RCC 7860 (cell line): ENCODE measurements at regions not wholly inside any gene's neighbourhood (a gene's known extent, or its start where the extent isn't known, plus 50 kb on each side); places are given as distances from the start of the nearest gene placed in this dataset.

Source experiments
- DNase-seq: peaks from one replicate; pipeline ENCODE4 v3.0.0-alpha.2; 2015; ENCODE audit warnings: low spot score
- FAIRE-seq: peaks from 2 replicates; lab custom pipeline; 2012; peaks lifted over from hg19 to GRCh38; lab: Jason Lieb, UNC

DNA sequence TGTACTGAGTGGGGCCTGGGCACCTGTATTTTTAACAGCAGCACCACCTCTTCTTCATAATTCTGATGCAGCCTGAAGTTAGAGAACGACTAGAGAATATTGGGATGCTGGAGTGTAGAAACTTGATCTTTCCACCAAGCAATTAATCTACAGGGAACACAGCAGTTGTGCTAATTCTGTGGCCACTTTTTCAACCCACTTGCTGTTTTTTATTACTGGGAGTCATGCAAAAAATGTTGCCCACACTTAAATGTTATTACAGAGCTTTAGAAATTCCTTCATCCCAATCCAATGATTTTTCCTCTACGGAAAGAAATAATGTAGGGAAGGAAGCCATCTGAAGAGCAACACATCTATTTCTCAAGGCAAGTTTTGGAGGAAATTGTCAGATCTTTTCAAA is 190.9 kb upstream of the TUT7 start:
- DNase-seq (no peak), FAIRE-seq (no peak)

DNA sequence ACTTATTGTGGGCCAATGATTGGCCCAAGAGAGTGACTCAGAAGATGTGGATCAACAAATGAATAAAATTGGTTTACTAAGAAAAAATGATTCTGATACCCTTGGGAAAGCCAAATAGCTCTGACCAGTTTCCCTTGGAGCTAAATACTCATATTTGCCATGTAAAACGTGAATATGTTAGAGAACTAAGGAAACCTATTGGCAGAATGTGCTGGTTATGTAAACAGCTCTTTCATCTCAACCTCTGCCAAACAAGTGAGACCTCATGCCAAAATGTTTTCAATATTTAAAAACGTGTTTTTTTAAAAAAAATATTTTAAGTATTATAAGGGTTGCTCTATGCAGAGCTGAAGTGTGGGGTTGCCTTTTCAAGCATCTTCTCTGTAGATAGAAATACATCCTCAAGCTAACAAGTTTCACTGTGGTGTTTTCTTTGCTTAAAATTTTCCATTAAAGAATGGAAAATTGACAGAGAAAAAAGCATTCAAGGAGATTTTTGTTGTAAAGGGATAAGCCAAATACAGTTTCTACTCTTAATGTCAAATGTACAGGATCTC is 186.9 kb upstream of the TUT7 start:
- no peak for FAIRE-seq
- DNase-seq, result no peak

DNA sequence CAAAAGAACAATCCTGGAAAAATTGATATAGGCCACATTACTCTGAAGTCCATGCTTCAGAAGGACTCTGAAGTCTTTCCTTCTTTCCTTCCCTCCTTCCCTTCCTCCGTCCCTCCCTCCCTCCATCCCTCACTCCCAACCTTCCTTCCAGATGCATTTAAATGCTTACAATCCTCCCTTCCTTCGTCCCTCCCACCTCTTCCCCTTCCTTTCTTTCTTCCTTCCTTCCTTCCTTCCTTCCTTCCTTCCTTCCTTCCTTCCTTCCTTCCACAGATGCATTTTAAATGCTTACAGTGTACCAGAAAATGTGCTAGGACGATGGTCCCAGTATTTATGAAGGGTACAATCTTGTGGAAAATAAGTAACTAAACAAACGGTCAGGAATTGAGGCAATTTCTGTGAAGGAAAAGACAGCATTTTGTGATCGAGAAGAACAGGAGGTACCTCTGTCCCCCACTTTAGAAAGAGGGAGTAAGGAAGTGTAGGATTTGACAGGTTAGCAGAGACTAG is 181.3 kb upstream of the TUT7 start:
- FAIRE-seq (no peak), DNase-seq (no peak)

DNA sequence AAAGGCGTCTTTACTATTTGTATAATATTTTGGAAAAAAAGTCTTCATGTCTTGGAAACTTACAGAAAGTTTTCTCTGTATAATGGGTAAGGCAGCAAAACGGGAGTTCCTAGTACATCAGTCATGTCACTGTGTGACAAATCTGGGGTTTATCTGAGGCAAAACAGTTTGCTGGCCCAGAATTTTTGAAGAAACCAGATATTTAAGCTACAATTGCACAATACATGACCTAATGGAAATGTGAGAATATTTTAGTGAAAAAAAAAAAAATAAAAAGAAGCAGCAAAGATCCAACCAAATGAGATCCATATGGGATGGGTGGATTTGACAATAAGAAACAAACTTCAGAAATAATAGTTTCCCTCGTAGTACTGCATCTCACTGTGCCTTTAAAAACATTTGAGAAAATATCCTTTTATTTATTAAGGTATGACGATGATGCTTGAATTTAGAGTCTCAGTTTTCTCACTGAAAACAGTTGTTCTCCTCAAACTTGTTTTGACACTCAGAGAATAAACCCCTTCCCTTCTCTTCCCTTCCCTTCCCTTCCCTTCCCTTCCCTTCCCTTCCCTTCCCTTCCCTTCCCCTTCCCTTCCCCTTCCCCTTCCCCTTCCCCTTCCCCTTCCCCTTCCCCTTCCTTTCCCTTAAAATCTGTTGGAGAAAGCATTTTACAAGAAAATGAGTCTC is 180.5 kb upstream of the TUT7 start:
- DNase-seq, result no peak

DNA sequence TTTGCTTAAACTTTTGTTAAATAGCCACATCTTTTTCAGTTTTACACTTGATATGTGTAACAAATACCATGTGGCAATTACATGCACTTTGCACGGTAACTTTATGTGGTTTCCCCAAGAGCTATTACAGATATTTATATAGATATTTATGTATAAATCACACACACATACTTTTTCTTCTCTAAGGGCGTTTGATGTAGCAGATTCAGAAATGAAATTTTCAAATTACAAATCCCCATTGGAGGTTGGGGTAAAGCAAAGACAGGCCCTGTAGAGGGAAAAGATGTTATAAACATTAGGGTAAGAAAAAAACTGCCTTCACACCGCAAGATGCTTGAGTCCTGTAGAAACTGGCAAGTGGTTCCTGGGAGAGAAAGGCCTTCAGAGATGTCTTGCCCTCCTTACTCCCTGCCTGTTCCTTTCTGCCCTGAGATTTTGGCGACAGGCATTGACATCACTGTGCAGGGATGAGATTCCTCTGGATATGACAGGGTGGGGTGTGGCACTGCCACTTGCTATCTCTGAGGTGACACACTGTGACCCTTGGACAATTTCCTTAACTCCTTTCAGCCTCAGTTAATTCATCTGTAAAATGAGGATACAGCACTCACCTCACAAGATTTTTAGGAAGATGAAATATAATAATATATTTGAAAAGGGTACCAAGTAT is 177.9 kb upstream of the TUT7 start:
- DNase-seq (no peak), FAIRE-seq (no peak)

More for the DNA sequence above, 180.5 kb upstream of the TUT7 start:
- no peak for FAIRE-seq

DNA sequence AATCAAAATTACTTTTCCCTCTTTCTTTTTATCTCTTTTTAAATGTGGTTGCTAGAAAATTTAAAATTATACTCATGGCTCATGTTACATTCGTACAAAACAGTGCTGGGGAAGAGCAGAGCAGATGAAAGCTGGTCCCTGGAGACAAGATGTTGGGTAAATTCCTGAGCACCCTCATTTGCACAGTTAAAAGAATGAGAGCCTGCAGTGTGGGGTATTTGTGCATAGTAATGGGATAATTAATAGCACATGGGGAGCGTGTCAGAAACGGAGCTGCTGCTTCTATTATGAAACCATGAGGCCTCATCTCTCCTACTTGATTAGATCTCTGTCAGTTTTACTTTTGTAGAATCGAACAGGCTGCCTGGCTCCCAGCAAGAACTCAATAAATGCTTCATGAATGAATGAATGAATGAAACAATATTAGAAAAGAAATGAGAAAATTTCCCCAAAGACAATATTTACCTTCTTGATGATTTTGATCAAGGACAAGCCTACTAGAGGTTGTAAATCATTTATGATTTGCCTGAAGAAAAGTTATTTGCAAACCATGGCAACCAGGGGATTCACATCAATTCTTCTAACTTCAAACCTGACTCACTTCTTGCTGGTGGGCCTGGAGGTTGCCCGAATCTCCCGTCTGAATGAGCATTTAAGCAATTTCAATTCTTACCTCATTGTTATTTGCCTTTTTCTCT is 177.2 kb upstream of the TUT7 start:
- FAIRE-seq (no peak), DNase-seq (no peak)

DNA sequence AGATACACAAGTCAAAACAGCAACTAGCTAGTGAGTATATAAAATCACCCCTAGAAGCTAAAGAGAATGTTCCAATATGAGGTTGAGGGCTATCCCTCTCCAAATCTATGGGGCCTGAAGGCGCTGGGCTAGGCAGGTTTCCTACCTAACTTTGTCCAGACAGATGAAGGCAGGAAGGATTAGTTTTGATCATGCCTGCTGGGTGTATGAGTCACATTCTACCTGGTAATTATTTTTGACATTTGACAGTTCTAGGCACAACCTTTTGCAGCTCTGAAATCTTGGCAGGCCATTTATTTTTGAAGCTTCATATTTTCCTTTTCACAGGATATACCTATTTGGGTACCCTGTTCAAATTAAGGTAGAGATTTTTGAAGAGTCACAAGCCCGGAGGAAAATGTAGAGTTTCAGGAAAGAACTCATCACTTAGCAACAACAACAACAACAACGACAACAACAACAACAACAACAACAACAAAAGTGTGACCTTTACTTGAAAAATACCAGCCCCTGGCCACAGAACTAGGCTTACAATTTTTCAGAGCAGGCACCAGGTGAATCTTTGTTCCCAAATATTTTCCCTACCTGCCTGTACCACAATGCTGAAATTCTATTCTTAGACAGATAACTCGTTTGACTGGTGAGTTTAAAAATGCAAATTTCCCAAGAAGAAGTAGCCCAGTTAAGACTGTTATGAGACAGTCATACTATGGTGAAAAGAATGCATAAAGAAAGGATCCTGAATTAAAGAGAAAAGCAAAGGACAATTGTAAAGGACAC is 175.5 kb upstream of the TUT7 start:
- DNase-seq, result no peak
- FAIRE-seq, result no peak

DNA sequence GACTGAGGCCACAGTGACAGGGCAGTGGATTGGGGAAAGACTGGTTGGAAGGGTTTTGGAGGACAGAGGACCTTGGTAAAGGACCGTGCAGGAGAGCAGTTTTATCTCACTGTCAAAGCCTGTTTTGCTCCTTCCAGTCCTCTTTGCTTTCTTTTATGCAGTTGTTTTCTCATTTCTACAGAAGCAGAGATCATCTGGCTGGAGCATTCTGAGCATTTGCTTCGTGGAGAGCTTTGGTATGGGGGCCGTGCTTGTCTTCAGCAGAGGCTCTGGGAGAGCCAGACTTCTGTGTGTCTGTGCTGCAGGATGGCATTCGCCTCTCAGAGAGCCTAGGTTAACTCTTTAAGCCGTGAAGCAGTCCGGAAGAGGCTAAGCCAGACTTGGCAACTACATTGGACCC is 171.8 kb upstream of the TUT7 start:
- FAIRE-seq (no peak), DNase-seq (no peak)

DNA sequence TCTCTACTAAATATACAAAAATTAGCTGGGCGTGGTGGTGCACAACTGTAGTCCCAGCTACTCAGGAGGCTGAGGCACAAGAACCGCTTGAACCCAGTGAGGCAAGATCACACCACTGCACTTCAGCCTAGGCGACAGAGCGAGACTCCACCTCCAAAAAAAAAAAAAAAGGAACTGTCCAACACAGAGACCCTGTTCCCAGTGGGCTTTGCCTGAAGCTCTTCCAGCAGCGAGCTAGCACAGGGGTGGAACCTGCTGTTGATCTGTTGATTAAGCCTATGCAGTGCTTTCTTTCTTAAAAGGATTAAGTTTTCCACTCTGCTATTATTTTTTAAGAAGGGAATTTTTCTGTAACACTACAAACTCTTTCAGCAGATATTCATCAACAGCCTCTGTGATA is 171.0 kb upstream of the TUT7 start:
- no peak for FAIRE-seq

DNA sequence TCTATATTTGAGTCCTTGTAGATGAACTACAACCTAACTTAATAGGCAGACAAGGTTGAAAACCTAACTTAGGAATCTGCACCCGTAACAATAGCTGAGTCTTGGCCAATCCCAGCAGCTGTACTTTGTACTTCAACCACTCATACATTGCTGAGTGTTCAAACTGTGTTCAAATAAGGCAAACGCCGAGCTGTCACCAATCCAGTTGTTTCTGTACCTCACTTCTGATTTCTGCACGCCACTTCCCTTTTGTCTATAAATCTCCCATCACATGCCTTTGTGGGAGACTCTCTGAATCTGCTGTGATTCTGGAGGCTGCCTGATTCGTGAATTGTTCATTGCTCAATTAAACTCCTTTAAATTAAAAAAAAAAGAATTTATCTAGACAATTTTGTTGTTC is 167.8 kb upstream of the TUT7 start:
- DNase-seq (no peak), FAIRE-seq (no peak)

More for the DNA sequence above, 171.0 kb upstream of the TUT7 start:
- no peak for DNase-seq

DNA sequence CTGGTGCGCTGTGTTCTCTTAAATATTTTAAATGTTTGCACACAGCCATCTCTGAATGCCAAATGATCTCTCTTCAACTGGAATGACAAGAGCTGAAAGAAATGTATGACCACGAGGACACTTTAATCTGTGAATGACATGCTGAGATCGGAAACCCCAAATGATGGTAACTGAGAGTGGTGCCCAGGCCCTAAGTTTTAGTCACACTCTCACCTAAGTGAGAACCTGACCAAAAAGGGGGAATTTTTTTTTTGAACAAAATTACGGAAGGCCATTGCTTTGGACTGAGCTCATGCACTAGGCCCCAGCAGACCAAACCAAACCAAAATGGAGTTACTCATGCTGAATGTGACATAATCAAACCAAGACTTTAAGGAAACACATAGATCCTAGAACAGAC is 167.1 kb upstream of the TUT7 start:
- no peak for DNase-seq
- no peak for FAIRE-seq

DNA sequence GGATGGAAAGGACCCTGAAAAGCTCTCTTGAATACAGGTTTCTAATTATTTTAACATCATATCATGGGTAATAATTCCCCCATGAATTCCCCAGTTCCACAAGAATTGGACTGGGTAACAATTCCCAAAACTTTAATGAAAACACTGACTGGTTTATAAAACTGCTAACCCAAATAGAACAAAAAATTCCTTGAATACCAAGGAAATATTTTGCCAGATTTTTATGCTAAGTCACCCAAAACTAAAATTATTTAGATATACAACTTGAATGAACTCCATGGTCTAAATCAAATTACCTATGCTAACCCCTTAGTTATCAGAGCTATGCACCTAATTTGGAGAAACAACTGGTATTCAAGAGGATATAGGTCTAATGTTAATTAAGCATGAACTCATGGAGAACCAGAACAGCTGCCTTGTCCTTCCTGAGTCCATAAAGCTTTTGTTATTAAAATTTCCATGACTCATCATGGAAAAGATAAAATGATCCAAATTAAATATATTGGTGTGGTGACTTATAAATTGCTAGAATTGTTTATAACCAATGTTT is 164.9 kb upstream of the TUT7 start:
- DNase-seq (no peak), FAIRE-seq (no peak)

DNA sequence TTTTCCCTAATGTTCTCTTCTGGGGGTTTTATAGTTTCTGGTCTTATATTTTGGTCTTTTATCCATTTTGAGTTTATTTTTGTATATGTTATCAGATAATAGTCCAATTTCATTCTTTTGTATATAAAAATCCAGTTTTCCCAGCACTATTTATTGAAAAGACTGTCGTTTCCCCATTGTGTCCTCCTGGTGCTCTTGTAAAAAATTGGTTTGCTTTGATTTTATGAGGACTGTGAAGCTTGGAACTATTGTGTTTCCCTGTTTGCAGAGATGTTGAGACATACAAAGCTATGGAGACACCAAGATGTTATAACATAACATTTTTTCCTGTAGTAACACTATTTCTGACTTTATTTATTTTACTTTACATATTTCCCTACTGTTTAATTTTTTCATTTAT is 163.3 kb upstream of the TUT7 start:
- no peak for DNase-seq
- FAIRE-seq, result no peak

DNA sequence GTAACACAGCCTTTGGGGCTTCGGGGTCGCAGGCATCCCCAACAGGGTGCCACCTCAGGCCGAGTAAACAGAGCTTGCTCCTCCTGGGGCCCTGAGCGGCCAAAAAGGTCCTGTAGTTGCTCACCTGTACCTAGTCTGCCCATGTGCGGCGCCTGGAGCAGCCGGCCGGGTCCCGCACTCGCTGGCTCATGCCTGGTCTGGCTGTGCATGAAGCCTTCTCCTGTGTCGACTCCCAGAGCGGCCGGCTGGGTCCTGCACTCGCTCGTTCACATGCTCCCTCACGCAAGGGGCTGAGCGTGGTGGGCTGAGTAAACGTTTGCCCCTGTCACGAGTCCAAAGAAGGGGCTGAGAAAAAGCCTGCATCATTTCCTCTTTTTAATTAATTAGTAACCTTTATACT is 162.4 kb upstream of the TUT7 start:
- DNase-seq (no peak), FAIRE-seq (no peak)

DNA sequence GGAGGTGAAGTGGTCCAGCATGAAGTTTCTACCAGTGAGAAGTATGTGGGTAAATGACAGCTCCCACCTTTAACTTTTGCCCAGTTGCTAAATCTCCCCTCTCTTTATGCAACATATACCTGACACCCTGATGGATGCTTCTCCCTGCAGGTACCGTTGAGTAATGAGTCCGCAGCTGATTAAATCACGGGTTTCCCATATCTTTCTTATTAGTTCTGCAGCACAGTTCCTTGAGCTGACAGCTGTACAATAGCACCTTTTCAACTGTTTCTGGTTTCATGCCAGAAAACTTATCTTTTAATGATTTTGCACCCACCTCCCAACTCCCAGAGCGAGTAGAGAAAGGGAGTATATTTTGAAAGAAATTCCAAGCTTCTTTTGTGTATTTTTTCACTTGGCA is 161.0 kb upstream of the TUT7 start:
- DNase-seq, result no peak
- no peak for FAIRE-seq

DNA sequence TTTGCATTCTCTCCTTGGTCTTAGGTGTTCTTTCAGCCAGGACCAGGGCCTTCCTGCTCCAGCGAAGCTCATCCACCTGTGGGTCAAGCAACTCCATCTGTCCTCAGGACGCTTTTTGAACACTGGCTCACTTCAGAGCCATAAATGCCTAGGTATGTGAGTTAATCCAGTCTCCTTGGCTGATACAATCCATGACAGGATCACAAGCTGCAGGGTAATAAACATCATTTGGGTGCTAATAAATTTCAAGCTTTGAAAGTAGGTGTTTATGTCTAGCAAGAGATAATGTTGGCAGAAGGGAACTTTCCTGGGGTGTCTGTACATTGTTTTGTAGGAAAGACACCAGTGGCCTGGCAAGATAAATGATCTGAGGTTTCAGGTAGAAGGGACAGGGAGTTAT is 159.2 kb upstream of the TUT7 start:
- no peak for FAIRE-seq
- no peak for DNase-seq

DNA sequence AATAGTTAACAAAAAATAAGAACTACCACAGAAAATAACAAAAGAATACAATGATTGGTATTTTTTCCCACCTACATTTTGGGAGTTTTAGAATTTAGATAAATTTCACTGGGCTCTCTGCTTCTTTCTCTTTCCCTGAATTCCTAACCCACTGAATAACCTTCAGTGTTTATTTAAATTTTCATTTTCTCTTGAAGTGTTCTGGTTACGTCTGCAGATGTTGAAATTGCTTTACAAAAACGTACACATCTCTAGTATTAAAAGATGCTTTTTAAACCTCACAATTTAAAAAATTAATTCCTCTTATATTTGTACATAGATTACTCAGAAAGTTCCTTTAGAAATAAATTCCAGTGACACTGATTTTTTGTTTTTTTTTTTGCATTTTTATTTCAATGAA is 158.7 kb upstream of the TUT7 start:
- no peak for FAIRE-seq
- DNase-seq, result no peak

DNA sequence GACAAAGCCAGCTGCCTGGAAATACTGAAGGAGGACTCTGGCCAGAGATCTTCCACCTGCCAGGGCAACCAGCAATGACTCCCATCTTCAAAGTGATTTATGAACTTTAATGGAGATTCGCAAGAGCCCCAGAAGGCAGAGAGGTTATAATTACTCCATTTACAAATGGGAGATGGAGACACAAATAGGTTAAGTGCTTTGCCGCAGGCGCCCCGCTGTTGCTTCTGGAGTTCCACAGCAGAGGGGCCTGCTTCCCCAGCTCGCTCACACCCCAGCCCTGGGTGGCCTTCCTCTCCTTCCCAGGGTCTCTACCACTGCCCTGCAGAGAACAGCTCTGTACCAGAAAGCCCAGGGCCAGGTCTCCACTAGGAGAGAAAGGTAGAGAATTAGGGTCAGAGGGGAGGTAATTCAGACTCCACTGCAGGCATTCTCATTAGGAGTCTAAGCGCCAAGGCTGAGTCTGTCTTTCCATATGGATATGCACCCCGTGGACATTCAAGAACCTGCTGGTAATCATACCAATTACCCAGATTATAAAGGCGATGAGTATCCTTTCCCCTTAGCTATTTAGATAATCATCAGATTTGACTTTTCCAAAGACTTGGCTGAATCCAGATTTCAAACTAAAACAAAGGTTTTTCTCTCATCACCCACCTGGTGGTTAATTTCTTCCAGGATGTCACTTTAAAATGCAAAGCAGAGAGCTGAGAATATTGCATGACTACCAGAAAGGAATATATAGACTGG is 157.6 kb upstream of the TUT7 start:
- DNase-seq (no peak), FAIRE-seq (no peak)

DNA sequence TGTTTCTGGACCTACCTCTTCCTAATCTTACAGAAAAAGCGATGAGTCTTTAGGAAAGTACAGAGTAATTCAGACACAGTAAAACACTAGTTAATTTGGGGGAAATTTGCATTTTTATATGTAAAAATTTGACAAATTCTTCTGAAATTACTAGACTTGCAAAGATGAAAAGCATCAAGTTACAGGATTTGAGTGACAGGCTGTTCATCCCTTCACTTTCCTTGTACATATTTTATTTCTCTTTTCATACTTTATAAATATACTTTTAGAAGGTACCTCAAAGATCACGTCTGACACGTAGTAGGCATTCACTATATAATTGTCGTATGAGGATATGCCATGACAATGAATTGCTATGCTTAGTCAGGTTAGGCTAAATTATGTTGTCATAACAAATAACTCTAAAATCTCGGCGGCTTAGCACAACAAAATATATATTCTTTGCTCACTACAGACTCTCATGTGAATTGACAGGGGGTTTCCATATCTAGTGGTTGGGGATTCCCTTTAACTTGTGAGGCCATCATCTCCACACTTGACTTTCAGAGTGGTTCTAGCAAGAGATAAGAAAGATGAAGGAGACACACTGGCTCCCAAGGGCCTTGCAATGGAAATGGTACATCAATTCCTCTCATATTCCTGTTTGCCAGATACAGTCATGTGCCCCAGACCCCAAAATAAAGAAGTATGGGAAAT is 154.1 kb upstream of the TUT7 start:
- DNase-seq (no peak), FAIRE-seq (no peak)
